KMS-11 (cell line): ENCODE measurements at regions not wholly inside any gene's neighbourhood (a gene's known extent, or its start where the extent isn't known, plus 50 kb on each side); places are given as distances from the start of the nearest gene placed in this dataset.
A peak's percentile ranks its signal among the peaks of the same experiment; 100 is the strongest.

Experiments used
- H2AFZ ChIP-seq: fragments of 200-600 bp; sonication (generic); 2 replicates; pipeline ENCODE4 v1.6.1; 2016; ENCODE audit warnings: antibody characterized with exemption, mixed run types, low read depth
- H3K27ac ChIP-seq: fragments of 200-600 bp; sonication (generic); 2 replicates; pipeline ENCODE4 v1.6.1; 2016; ENCODE audit warnings: mild to moderate bottlenecking, mixed run types
- H3K27me3 ChIP-seq: fragments of 200-600 bp; sonication (generic); 2 replicates; pipeline ENCODE4 v1.6.1; 2017; ENCODE audit warnings: mild to moderate bottlenecking, low read depth, mixed run types, moderate library complexity; ENCODE audit not compliant: insufficient read depth
- H3K36me3 ChIP-seq: fragments of 200-600 bp; sonication (generic); 2 replicates; pipeline ENCODE4 v1.6.1; 2017; ENCODE audit warnings: mild to moderate bottlenecking, mixed run types; ENCODE audit not compliant: insufficient read depth
- H3K4me1 ChIP-seq: fragments of 200-600 bp; sonication (generic); 2 replicates; pipeline ENCODE4 v1.6.1; 2016; ENCODE audit warnings: mild to moderate bottlenecking, low read depth, mixed run types; ENCODE audit not compliant: poor library complexity, severe bottlenecking
- H3K4me2 ChIP-seq: fragments of 200-600 bp; sonication (generic); 2 replicates; pipeline ENCODE4 v1.7.0; 2016; ENCODE audit warnings: mild to moderate bottlenecking, mixed run types
- H3K4me3 ChIP-seq: fragments of 200-600 bp; sonication (generic); IDR thresholded peaks from 2 replicates; pipeline ENCODE4 v1.6.1; 2017; ENCODE audit warnings: low read depth, low read length, mixed read lengths; ENCODE audit not compliant: insufficient read depth
- H3K79me2 ChIP-seq: fragments of 200-600 bp; sonication (generic); 2 replicates; pipeline ENCODE4 v1.6.1; 2016; ENCODE audit warnings: low read depth, mixed run types; ENCODE audit not compliant: insufficient read depth
- H3K9ac ChIP-seq: fragments of 200-600 bp; sonication (generic); 2 replicates; pipeline ENCODE4 v1.6.1; 2016; ENCODE audit warnings: mild to moderate bottlenecking, mixed run types
- H4K20me1 ChIP-seq: fragments of 200-600 bp; sonication (generic); 2 replicates; pipeline ENCODE4 v1.6.1; 2016; ENCODE audit warnings: mild to moderate bottlenecking, mixed run types; ENCODE audit not compliant: insufficient read depth
- TF ChIP-seq, protein P1 (sequence below): fragments of 200-600 bp; sonication (generic); conservative IDR thresholded peaks from 2 replicates; pipeline ENCODE4 v1.6.1; 2017; ENCODE audit warnings: low read depth, mild to moderate bottlenecking, antibody characterized with exemption, low read length, moderate library complexity, mixed read lengths

DNA sequence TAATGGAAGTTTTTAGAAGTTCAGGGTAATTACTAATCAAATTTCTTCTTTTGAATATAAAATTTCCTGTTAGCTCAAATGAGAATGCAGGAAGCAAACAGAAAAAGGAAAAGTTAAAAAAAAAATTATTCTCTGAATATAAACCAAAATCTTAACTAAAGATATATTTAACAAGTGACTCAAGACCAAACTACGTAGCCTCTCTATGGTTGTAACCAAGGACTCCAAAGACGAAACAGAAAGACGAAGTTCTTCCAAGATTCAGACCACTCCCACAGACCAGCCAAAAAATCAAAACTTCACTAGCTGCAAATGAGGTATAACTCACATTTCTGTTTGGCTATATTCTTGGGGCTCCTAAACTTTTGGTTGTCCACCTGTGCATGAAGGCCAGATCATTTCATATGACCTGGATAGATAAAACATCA is 846.5 kb upstream of the ALCAM start:
- Histone ChIP-seq H3K79me2 (no peaks in the 10 kb centered on the region), H3K36me3 (no peaks in the 10 kb centered on the region), H3K27me3 (no peaks in the 10 kb centered on the region), H4K20me1 (no peaks in the 10 kb centered on the region), H3K27ac (no peak overlapping the region), H3K4me2 (peak overlapping the region; percentile 37), H3K4me1 (peaks cover 63% of the 10 kb centered on the region), H3K9ac (no peak overlapping the region), H3K4me3 (no peak overlapping the region), H2AFZ (no peak overlapping the region)
- TF ChIP-seq, protein P1, sequence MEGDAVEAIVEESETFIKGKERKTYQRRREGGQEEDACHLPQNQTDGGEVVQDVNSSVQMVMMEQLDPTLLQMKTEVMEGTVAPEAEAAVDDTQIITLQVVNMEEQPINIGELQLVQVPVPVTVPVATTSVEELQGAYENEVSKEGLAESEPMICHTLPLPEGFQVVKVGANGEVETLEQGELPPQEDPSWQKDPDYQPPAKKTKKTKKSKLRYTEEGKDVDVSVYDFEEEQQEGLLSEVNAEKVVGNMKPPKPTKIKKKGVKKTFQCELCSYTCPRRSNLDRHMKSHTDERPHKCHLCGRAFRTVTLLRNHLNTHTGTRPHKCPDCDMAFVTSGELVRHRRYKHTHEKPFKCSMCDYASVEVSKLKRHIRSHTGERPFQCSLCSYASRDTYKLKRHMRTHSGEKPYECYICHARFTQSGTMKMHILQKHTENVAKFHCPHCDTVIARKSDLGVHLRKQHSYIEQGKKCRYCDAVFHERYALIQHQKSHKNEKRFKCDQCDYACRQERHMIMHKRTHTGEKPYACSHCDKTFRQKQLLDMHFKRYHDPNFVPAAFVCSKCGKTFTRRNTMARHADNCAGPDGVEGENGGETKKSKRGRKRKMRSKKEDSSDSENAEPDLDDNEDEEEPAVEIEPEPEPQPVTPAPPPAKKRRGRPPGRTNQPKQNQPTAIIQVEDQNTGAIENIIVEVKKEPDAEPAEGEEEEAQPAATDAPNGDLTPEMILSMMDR = no peak

DNA sequence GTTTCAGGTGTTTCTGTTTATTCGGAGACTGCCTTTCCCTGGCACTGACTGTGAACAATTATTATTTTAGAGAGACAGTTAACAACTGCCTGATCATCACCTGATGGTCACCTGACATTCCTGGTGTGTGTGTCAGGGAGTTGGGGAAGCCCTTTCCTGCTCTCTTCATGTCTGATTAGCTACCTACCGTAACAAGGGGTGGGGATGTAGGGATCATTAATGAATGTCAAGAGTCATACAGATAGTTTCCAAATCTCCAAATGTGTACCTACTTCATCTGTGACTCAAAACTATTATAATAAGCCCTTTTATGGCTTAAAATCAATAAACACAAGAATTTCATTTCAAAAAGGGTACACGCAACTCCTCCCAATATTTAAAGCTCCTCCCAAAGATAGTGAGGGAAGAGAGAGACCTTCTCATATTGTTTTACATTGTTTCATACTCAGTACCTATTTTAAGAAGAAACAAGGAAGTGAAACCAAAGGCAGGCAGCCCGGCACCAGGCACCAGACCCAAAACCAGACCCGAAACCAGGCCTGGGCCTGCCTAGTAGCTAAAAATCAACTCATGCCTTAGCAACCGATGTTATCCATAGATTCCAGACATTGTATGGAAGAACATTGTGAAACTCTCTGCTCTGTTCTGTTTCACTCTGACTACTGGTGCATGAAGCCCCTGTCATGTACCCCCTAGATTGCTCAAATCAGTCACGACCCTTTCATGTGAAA is 844.9 kb upstream of the ALCAM start:
- Histone ChIP-seq H3K27me3 (no peaks in the 10 kb centered on the region), H3K4me3 (peak overlapping the region; percentile 46), H3K4me1 (peaks cover 63% of the 10 kb centered on the region), H3K79me2 (no peaks in the 10 kb centered on the region), H3K36me3 (no peaks in the 10 kb centered on the region), H4K20me1 (no peaks in the 10 kb centered on the region), H3K4me2 (peak overlapping the region; percentile 76), H2AFZ (peak overlapping the region; percentile 66), H3K9ac (peak overlapping the region; percentile 73), H3K27ac (peak overlapping the region; percentile 92)
- TF ChIP-seq, protein P1 = no peak

DNA sequence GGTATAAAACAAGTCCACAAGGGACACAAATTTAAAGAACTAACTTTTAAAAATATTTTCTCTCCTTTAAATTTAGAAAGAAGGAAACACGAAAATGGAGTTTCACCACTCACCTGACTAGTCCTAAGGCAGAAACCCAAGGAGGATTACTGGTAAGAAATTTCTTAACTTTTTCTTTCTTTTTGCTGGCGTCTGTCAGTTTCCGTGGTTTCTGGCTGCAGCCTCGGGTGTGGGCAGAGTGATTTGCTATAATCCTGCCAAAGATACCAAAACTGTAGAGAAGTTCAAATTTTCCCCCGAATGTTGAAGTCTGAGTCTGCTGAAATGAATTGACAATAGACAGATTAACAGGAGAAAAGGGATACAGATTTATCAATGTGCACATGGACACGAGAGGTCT is 843.6 kb upstream of the ALCAM start:
- H2AFZ ChIP-seq = peak overlapping the region; percentile 66
- H3K79me2 ChIP-seq = no peaks in the 10 kb centered on the region
- H3K36me3 ChIP-seq = no peaks in the 10 kb centered on the region
- peak overlapping the region; percentile 92 for H3K27ac ChIP-seq
- H3K4me2 ChIP-seq = peak overlapping the region; percentile 76
- peak overlapping the region; percentile 46 for H3K4me3 ChIP-seq
- no peaks in the 10 kb centered on the region for H3K27me3 ChIP-seq
- peak overlapping the region; percentile 73; the same call in 1 of the 2 replicates for H3K9ac ChIP-seq
- H3K4me1 ChIP-seq = peaks cover 63% of the 10 kb centered on the region
- TF ChIP-seq, protein P1 = no peak
- H4K20me1 ChIP-seq = no peaks in the 10 kb centered on the region

DNA sequence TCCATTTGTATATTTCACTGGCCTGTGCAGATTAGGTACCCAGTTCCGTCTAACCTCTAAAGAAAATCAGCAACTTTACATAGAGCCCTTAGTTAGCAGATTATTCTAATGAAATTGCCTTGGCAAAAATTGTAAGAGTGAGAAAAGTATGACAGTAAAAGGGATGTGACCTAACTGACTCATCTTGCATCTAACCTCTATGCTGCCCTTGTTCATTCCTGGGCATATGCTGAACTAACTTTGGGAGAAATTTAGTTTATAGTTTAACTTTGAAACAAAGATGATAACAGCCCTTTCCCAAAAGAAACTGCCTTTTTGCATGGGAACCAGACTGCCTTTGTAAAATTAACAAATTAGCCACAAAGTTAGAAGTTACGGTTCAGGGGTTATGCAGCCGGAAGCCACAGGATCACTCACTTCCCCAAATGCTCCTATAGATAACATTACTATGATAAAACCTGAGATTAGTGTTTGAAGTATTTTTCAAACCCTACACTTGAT is 839.8 kb upstream of the ALCAM start:
- TF ChIP-seq, protein P1 = no peak
- H3K4me3 ChIP-seq = no peak overlapping the region
- no peaks in the 10 kb centered on the region for H3K79me2 ChIP-seq
- H3K27ac ChIP-seq = no peak overlapping the region
- H3K4me2 ChIP-seq = no peak overlapping the region
- peaks cover 26% of the 10 kb centered on the region for H3K4me1 ChIP-seq
- H3K9ac ChIP-seq = no peak overlapping the region
- no peaks in the 10 kb centered on the region for H3K36me3 ChIP-seq
- no peak overlapping the region for H2AFZ ChIP-seq
- H3K27me3 ChIP-seq = no peaks in the 10 kb centered on the region
- no peaks in the 10 kb centered on the region for H4K20me1 ChIP-seq
